Activated naive CD8-positive, alpha-beta T cell treated with anti-CD3 and anti-CD28 coated beads, Interleukin-2, amount 10 ng/mL, durations not matched to agents 7 days and 5 days (primary cell): ENCODE measurements at regions not wholly inside any gene's neighbourhood (a gene's known extent, or its start where the extent isn't known, plus 50 kb on each side); places are given as distances from the start of the nearest gene placed in this dataset.

Experiments used
- ATAC-seq: fragments of 150-1000 bp; cut with Tn5 transposase; one replicate; pipeline ENCODE4 v1.10.0; 2021; ENCODE audit warnings: low read depth, moderate library complexity
- POLR2A ChIA-PET: fragments of 350-600 bp; sonication (Branson Sonifier 250); formaldehyde crosslinking; loops from one replicate; lab custom pipeline; 2021; ENCODE audit warnings: antibody characterized with exemption; lab: Charles Lee
- DNase-seq: peaks from one replicate; pipeline ENCODE4 v3.0.0; 2021
- H3K27ac Mint-ChIP-seq: one replicate; pipeline ENCODE4 v1.8.0; 2022; ENCODE audit warnings: mild to moderate bottlenecking, mixed read lengths
- H3K27me3 Mint-ChIP-seq: one replicate; pipeline ENCODE4 v1.8.0; 2022; ENCODE audit warnings: mild to moderate bottlenecking, moderate library complexity, mixed read lengths
- H3K36me3 Mint-ChIP-seq: one replicate; pipeline ENCODE4 v1.8.0; 2021; ENCODE audit warnings: mild to moderate bottlenecking, mixed read lengths
- H3K4me1 Mint-ChIP-seq: one replicate; pipeline ENCODE4 v1.8.0; 2021; ENCODE audit warnings: mixed read lengths
- H3K4me3 Mint-ChIP-seq: one replicate; pipeline ENCODE4 v1.8.0; 2022; ENCODE audit warnings: mild to moderate bottlenecking, moderate library complexity, mixed read lengths
- H3K9me3 Mint-ChIP-seq: one replicate; pipeline ENCODE4 v1.8.0; 2021; ENCODE audit warnings: mixed read lengths

DNA sequence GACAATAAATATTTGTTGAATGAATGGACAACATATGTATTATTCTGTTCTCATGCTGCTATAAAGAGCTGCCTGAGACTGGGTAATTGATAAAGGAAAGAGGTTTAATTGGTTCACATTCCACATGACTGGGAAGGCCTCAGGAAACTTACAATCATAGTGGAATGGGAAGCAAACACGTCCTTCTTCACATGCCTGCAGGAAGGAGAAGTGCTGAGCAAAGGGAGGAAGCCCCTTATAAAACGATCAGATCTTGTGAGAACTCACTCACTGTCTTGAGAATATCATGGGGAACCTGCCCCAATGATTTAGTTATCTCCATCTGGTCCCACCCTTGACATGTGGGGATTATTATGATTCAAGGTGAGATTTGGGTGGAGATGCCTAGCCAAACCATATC lies 233.9 kb upstream of the AADAT start:
- Mint-ChIP-seq H3K4me3 (no peak overlapping the region), H3K4me1 (no peaks in the 10 kb centered on the region), H3K27ac (no peak overlapping the region), H3K9me3 (peaks cover 11% of the 10 kb centered on the region), H3K27me3 (no peaks in the 10 kb centered on the region), H3K36me3 (no peaks in the 10 kb centered on the region)
- POLR2A ChIA-PET, result no interaction called here
- ATAC-seq (no peak), DNase-seq (no peak)

- DNase-seq, result no peak
- no peaks in the 10 kb centered on the region for H3K36me3 Mint-ChIP-seq
- POLR2A ChIA-PET, result no interaction called here
- no peak for ATAC-seq
- H3K4me1 Mint-ChIP-seq, result no peaks in the 10 kb centered on the region
- no peak overlapping the region for H3K27ac Mint-ChIP-seq
- no peaks in the 10 kb centered on the region for H3K9me3 Mint-ChIP-seq
- no peaks in the 10 kb centered on the region for H3K27me3 Mint-ChIP-seq
- H3K4me3 Mint-ChIP-seq, result no peak overlapping the region
Observed at GRCh38 chr4:170307182-170307581, 217.4 kb upstream of the AADAT start.

DNA sequence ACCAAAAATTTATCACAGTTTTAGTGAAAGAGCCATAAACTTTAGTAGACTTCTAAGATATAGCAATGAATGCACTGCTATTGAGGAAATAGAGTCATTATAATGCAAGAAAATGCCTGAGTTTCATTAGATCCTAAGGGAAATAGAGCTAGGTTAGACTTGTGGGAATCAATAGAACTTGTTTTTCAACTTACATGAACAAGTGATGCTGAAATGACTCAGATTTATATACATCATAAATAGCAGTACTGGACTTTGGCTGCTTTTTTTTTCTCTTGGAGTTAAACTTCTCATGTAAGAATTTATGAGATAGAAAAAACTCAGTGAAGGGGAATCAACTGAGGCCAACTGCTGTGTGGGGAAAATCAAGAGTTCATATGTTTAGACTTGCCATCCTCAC lies 216.5 kb upstream of the AADAT start:
- H3K9me3 Mint-ChIP-seq, result no peaks in the 10 kb centered on the region
- H3K4me3 Mint-ChIP-seq, result no peak overlapping the region

DNA sequence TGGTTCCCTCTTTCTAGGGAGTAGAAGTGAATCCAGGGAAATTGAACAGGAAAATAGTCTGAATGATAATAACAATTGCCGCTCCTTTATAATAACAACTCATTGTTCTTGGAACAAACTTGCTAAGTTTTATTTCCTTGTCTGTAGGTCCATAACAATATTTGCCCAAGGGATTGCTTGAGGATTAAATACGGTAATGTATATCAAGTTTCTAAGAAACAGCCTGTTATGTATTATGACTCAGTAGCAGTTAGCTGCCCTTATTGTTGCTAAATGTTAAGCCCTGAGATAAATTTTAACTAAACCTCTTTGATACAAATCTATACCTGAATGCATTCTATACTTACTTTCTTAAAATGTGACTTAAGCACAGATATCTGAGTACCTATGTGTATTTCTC lies 215.9 kb upstream of the AADAT start:
- no peak for ATAC-seq
- Mint-ChIP-seq H3K4me1 (no peaks in the 10 kb centered on the region), H3K36me3 (no peaks in the 10 kb centered on the region), H3K9me3 (no peaks in the 10 kb centered on the region), H3K27ac (no peak overlapping the region), H3K27me3 (no peaks in the 10 kb centered on the region), H3K4me3 (no peak overlapping the region)
- POLR2A ChIA-PET, result no interaction called here
- DNase-seq, result no peak

More for the DNA sequence above, 216.5 kb upstream of the AADAT start:
- H3K27me3 Mint-ChIP-seq, result no peaks in the 10 kb centered on the region
- H3K36me3 Mint-ChIP-seq, result no peaks in the 10 kb centered on the region
- no peak overlapping the region for H3K27ac Mint-ChIP-seq
- ATAC-seq (no peak), DNase-seq (no peak)
- POLR2A ChIA-PET, result no interaction called here
- no peaks in the 10 kb centered on the region for H3K4me1 Mint-ChIP-seq

DNA sequence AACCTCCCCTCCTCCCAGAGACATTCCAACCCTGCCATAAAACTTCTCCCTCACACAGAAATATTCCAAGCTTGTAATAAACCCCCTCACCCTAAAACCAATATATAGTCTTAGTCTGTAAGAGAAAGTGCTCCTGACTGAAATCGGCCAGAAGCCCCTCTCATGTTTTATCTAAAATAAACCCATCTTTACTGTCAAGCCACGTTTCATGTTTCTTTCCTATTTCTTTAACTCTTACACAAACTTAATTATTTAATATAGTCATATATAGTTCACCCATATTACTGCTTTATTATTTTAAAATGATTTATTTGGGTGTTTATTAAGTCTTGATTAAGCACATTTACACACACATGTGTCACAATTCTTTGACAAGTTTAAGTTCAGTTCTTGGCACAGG lies 191.3 kb upstream of the AADAT start:
- peaks cover 2% of the 10 kb centered on the region for H3K9me3 Mint-ChIP-seq
- no peaks in the 10 kb centered on the region for H3K36me3 Mint-ChIP-seq
- no peak overlapping the region for H3K27ac Mint-ChIP-seq
- POLR2A ChIA-PET, result no interaction called here
- DNase-seq, result no peak
- no peak overlapping the region for H3K4me3 Mint-ChIP-seq
- no peaks in the 10 kb centered on the region for H3K27me3 Mint-ChIP-seq
- no peaks in the 10 kb centered on the region for H3K4me1 Mint-ChIP-seq
- ATAC-seq, result no peak

GRCh38 chr4:170278460-170278859 lies 188.7 kb upstream of the AADAT start:
- no peak overlapping the region for H3K27ac Mint-ChIP-seq
- peaks cover 2% of the 10 kb centered on the region for H3K9me3 Mint-ChIP-seq
- H3K27me3 Mint-ChIP-seq, result no peaks in the 10 kb centered on the region
- H3K4me1 Mint-ChIP-seq, result no peaks in the 10 kb centered on the region
- POLR2A ChIA-PET, result no interaction called here
- H3K4me3 Mint-ChIP-seq, result no peak overlapping the region
- no peak for ATAC-seq
- no peak for DNase-seq
- H3K36me3 Mint-ChIP-seq, result no peaks in the 10 kb centered on the region

DNA sequence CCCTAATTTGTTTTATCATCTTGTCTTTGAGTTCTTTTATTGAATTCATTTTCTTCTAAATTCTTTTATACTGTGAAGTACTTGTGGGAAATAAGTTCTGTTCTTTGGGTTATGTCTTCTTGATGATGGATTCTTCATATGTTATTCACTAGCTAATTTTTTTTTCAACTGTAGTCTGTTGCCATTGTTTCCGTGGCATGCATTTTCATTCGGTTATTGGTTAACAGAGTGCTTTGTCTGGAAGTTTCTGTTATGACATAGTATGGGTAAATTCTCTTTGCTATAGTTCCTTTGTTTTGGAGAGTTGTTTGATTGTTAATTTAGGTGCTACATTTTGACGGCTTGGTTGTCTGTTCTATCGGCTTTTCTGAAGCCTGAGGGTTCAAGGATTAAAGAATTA lies 184.9 kb upstream of the AADAT start:
- POLR2A ChIA-PET, result no interaction called here
- Mint-ChIP-seq H3K9me3 (no peaks in the 10 kb centered on the region), H3K27me3 (no peaks in the 10 kb centered on the region), H3K4me1 (no peaks in the 10 kb centered on the region), H3K27ac (no peak overlapping the region), H3K4me3 (no peak overlapping the region), H3K36me3 (no peaks in the 10 kb centered on the region)
- no peak for DNase-seq
- ATAC-seq, result no peak

DNA sequence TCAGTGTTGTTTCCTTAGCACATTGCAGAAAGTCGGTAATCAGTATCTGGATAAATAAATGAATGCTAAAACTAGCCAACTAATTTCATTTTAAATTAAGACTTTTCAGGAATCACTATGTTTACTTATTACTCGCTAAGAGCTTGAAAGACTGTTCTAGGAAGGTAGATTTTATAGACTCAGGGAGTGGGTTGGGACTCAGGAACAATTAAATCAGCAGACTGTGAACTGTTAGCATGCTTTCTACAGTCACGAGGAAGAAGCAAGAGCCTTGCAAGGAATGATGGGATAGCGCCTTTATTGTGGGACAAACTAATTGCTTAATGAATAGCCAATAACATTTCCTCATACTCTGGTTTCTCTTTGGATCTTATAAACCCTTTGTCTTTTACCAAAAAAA lies 183.2 kb upstream of the AADAT start:
- DNase-seq (no peak), ATAC-seq (no peak)
- Mint-ChIP-seq H3K27me3 (no peaks in the 10 kb centered on the region), H3K4me3 (no peak overlapping the region), H3K4me1 (no peaks in the 10 kb centered on the region), H3K36me3 (no peaks in the 10 kb centered on the region), H3K27ac (no peak overlapping the region), H3K9me3 (no peaks in the 10 kb centered on the region)
- POLR2A ChIA-PET, result no interaction called here

DNA sequence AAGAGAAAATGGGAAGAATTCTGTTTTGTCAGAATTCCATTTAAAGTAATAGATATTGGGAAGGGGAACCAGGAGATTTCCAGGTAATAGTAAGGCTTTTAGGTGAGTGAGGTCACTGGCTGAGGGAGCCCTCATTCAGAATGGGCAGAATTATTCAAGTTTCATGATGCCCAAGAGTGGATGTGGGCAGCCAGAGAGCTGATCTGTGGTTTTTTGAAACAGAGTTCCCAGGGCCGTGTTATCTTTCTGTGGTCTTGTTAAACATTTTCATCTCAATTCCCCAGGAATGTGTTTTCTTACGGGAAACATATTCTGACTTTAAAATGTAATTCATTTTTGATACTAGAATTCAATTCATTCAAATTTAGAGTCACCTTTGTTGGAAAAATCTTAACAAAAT lies 182.0 kb upstream of the AADAT start:
- no peak overlapping the region for H3K4me3 Mint-ChIP-seq
- H3K36me3 Mint-ChIP-seq, result no peaks in the 10 kb centered on the region
- H3K9me3 Mint-ChIP-seq, result no peaks in the 10 kb centered on the region
- H3K27me3 Mint-ChIP-seq, result no peaks in the 10 kb centered on the region
- POLR2A ChIA-PET, result no interaction called here
- ATAC-seq, result no peak
- no peak for DNase-seq
- no peak overlapping the region for H3K27ac Mint-ChIP-seq
- H3K4me1 Mint-ChIP-seq, result no peaks in the 10 kb centered on the region

DNA sequence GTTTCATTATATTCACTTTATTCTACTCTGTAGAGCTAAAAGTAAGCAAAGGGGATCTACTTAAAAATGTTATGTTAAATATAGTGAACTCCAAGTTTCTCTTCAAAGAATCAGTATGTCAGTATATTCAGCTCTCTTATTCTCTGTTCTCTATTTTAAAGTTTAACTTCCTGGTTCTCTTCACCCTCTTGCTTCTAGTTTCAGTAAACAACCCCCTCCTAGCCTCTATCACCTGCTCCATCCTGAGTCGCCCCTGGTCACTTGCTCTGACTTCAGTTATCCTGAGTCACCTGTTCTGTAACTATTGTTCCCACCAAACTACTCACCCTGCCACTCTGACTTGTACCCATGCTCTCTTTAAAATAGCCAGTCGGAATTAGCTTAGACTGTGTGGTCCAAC lies 180.9 kb upstream of the AADAT start:
- no peaks in the 10 kb centered on the region for H3K9me3 Mint-ChIP-seq
- POLR2A ChIA-PET, result no interaction called here
- H3K4me3 Mint-ChIP-seq, result no peak overlapping the region
- H3K36me3 Mint-ChIP-seq, result no peaks in the 10 kb centered on the region
- H3K27ac Mint-ChIP-seq, result no peak overlapping the region
- DNase-seq (no peak), ATAC-seq (no peak)
- H3K4me1 Mint-ChIP-seq, result no peaks in the 10 kb centered on the region
- H3K27me3 Mint-ChIP-seq, result no peaks in the 10 kb centered on the region

- POLR2A ChIA-PET, result no interaction called here
- ATAC-seq (no peak), DNase-seq (no peak)
- H3K9me3 Mint-ChIP-seq, result no peaks in the 10 kb centered on the region
- no peaks in the 10 kb centered on the region for H3K4me1 Mint-ChIP-seq
- H3K27me3 Mint-ChIP-seq, result no peaks in the 10 kb centered on the region
- no peak overlapping the region for H3K4me3 Mint-ChIP-seq
- H3K27ac Mint-ChIP-seq, result no peak overlapping the region
- H3K36me3 Mint-ChIP-seq, result no peaks in the 10 kb centered on the region
Observed at GRCh38 chr4:170269950-170270349, 180.2 kb upstream of the AADAT start.

DNA sequence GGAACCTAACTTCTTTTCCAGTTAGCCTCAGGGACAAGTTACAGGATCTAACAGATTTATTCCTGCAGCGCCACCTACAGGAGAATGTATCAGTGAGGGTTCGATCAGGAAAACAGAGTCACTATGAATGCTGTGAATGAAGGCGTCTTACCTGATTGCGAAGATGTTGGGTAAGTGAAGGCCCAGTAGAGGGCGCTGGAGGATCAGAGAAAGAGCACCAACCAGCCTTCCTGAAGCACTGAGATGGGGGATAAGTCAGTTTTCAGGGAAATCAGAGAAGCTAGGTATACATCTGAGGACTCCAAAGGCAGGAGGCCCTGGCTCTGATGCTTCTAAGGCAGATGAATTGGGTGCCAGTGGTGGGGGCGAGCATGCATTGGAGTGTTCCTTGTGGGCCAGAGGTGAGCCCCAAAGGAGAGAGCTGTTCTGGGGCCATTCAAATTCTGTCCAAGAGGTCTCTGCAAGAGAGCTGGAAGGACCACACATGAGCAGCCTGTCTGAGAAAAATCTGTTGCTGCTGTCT lies 169.9 kb upstream of the AADAT start:
- no peak overlapping the region for H3K27ac Mint-ChIP-seq
- H3K4me3 Mint-ChIP-seq, result no peak overlapping the region
- H3K27me3 Mint-ChIP-seq, result no peaks in the 10 kb centered on the region

DNA sequence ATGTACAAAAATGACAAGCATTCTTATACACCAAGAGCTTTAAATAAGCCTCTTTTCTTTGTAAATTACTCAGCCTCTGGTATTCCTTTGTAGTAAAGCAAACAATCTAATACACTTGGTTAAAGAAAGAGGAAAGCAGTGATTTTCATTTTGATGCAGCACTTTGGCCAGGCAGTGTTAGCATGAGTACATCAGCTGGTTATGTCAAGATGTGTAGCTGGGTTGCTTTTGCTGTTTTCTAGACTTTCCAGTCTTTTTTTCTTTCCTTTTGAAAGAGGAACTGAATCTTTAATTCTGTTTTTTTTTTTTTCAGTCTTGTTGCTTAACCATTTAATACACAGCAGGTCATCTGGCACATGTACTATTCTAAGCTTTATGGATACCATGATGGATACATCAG lies 167.1 kb upstream of the AADAT start:
- Mint-ChIP-seq H3K27ac (no peak overlapping the region), H3K27me3 (no peaks in the 10 kb centered on the region), H3K4me3 (no peak overlapping the region), H3K4me1 (no peaks in the 10 kb centered on the region), H3K9me3 (no peaks in the 10 kb centered on the region), H3K36me3 (no peaks in the 10 kb centered on the region)
- DNase-seq, result no peak
- no peak for ATAC-seq
- POLR2A ChIA-PET, result no interaction called here

More for the DNA sequence above, 169.9 kb upstream of the AADAT start:
- Mint-ChIP-seq H3K4me1 (no peaks in the 10 kb centered on the region), H3K9me3 (no peaks in the 10 kb centered on the region), H3K36me3 (no peaks in the 10 kb centered on the region)
- ATAC-seq, result peak; percentile 68
- DNase-seq, result peak; percentile 39
- POLR2A ChIA-PET, result no interaction called here

GRCh38 chr4:170248576-170248975 lies 158.8 kb upstream of the AADAT start:
- Mint-ChIP-seq H3K36me3 (no peaks in the 10 kb centered on the region), H3K27me3 (no peaks in the 10 kb centered on the region), H3K4me1 (no peaks in the 10 kb centered on the region), H3K4me3 (no peak overlapping the region), H3K27ac (no peak overlapping the region), H3K9me3 (no peaks in the 10 kb centered on the region)
- DNase-seq (no peak), ATAC-seq (no peak)
- POLR2A ChIA-PET, result no interaction called here

GRCh38 chr4:170248029-170248428 lies 158.3 kb upstream of the AADAT start:
- Mint-ChIP-seq H3K4me3 (no peak overlapping the region), H3K27me3 (no peaks in the 10 kb centered on the region), H3K4me1 (no peaks in the 10 kb centered on the region), H3K9me3 (no peaks in the 10 kb centered on the region), H3K36me3 (no peaks in the 10 kb centered on the region), H3K27ac (no peak overlapping the region)
- POLR2A ChIA-PET, result no interaction called here
- no peak for DNase-seq
- ATAC-seq, result no peak
